HCT116 (cell line): ENCODE measurements at regions not wholly inside any gene's neighbourhood (a gene's known extent, or its start where the extent isn't known, plus 50 kb on each side); places are given as distances from the start of the nearest gene placed in this dataset.

Experiments
- ATAC-seq: fragments of 200-7000 bp; cut with Tn5 transposase; 2 replicates; pipeline ENCODE4 v1.9.1; 2020; ENCODE audit warnings: mild to moderate bottlenecking, moderate library complexity
- BruUV-seq: library from RNA; stranded (reverse); fragments of 400-500 nt; replicated peaks from 2 replicates; lab custom pipeline; 2021; lab: Mats Ljungman, UMichigan
- CTCF ChIA-PET: fragments of 300-600 bp; sonication (Branson Sonifier 250); formaldehyde crosslinking; loops from one replicate; lab custom pipeline; 2021; ENCODE audit warnings: antibody characterized with exemption; lab: Charles Lee
- POLR2A ChIA-PET: fragments of 300-600, 350-600 bp; sonication (Branson Sonifier 250); formaldehyde crosslinking; loops from one replicate; lab custom pipeline; 2021; ENCODE audit warnings: antibody characterized with exemption; lab: Charles Lee
- RAD21 ChIA-PET, 2 experiments: fragments of 300-600 bp; sonication (Branson Sonifier 250); formaldehyde crosslinking; loops; one replicate each; lab custom pipeline; 2023; ENCODE audit warnings: low total read pairs in 2 of 2; ENCODE audit not compliant: uncharacterized antibody in 2 of 2, unreplicated experiment in 2 of 2, low non-redundant PET in 1 of 2; lab: Charles Lee
- DNase-seq: peaks from one replicate; pipeline ENCODE4 v3.0.0-alpha.2; 2010; ENCODE audit warnings: low read depth, low spot score
- H2AFZ ChIP-seq: fragments of 200-600 bp; shearing (Covaris generic), sonication (generic); 2 replicates; pipeline ENCODE4 v1.6.1; 2017; ENCODE audit warnings: low read depth, mixed run types, mixed read lengths, antibody characterized with exemption, low read length; ENCODE audit not compliant: poor library complexity, severe bottlenecking
- H3K27ac ChIP-seq: 2 replicates; pipeline ENCODE4 v1.5.1; 2012; ENCODE audit warnings: low read depth, low read length
- H3K27me3 ChIP-seq: fragments of 200-600 bp; sonication (generic); 2 replicates; pipeline ENCODE4 v1.6.1; 2016; ENCODE audit warnings: mixed run types, low read length, mixed read lengths; ENCODE audit not compliant: insufficient read depth
- H3K36me3 ChIP-seq, 2 experiments: fragments of 200-500 bp in 1 of 2; fragments of 200-600 bp in 1 of 2; sonication (Bioruptor generic) in 1 of 2; sonication (generic) in 1 of 2; 2 replicates each; pipeline versions ENCODE4 v1.5.1 to v1.6.1; 2014 to 2016; ENCODE audit warnings: low read length in 2 of 2, inconsistent platforms in 1 of 2, mixed read lengths in 1 of 2, mixed run types in 1 of 2; ENCODE audit not compliant: insufficient read depth in 2 of 2, control insufficient read depth in 1 of 2
- H3K4me1 ChIP-seq, 2 experiments: fragments of 200-600 bp in 1 of 2; sonication (generic) in 1 of 2; 2 replicates each; pipeline versions ENCODE4 v1.5.1 to v1.6.1; 2012 to 2017; ENCODE audit warnings: low read length in 2 of 2, inconsistent platforms in 1 of 2, mild to moderate bottlenecking in 1 of 2, mixed read lengths in 1 of 2, mixed run types in 1 of 2, moderate library complexity in 1 of 2; ENCODE audit not compliant: insufficient read depth in 2 of 2, control insufficient read depth in 1 of 2
- H3K4me2 ChIP-seq: fragments of 200-600 bp; sonication (generic); 2 replicates; pipeline ENCODE4 v1.6.1; 2017; ENCODE audit warnings: mixed run types, low read length, mixed read lengths
- H3K4me3 ChIP-seq, 2 experiments: fragments of 200-600 bp in 1 of 2; sonication (generic) in 1 of 2; replicated peaks in 1 of 2; 2 replicates each; pipeline ENCODE4 v1.5.1; 2011 to 2016; ENCODE audit warnings: low read length in 2 of 2, control low read depth in 1 of 2, low read depth in 1 of 2, mild to moderate bottlenecking in 1 of 2, mixed read lengths in 1 of 2, mixed run types in 1 of 2
- H3K79me2 ChIP-seq: fragments of 200-600 bp; sonication (generic); 2 replicates; pipeline ENCODE4 v1.6.1; 2017; ENCODE audit warnings: mild to moderate bottlenecking, mixed run types, low read length, moderate library complexity, mixed read lengths; ENCODE audit not compliant: insufficient read depth
- H3K9ac ChIP-seq: fragments of 200-600 bp; sonication (generic); 2 replicates; pipeline ENCODE4 v1.6.1; 2016; ENCODE audit warnings: low read length, mixed read lengths
- H3K9me2 ChIP-seq: fragments of 200-600 bp; sonication (generic), shearing (Covaris generic); 2 replicates; pipeline ENCODE4 v1.6.1; 2017; ENCODE audit warnings: mixed run types, mild to moderate bottlenecking, moderate library complexity; ENCODE audit not compliant: insufficient read depth
- H3K9me3 ChIP-seq, 2 experiments: fragments of 200-500 bp in 1 of 2; fragments of 200-600 bp in 1 of 2; sonication (Bioruptor generic) in 1 of 2; sonication (generic) in 1 of 2; 2 replicates each; pipeline ENCODE4 v1.6.1; 2014 to 2017; ENCODE audit warnings: low read length in 2 of 2, mixed read lengths in 2 of 2, inconsistent platforms in 1 of 2, low read depth in 1 of 2, mild to moderate bottlenecking in 1 of 2, mixed run types in 1 of 2, moderate library complexity in 1 of 2; ENCODE audit not compliant: control insufficient read depth in 1 of 2, insufficient read depth in 1 of 2
- H4K20me1 ChIP-seq: fragments of 200-600 bp; sonication (generic), shearing (Covaris generic); 2 replicates; pipeline ENCODE4 v1.6.1; 2017; ENCODE audit warnings: mixed run types, mild to moderate bottlenecking, moderate library complexity; ENCODE audit not compliant: insufficient read depth
- CTCF ChIP-seq, 3 experiments: fragments of 200-600 bp in 1 of 3; sonication (generic) in 1 of 3; IDR thresholded peaks in 2 of 3; conservative IDR thresholded peaks in 1 of 3; 2 replicates each; pipeline ENCODE4 v1.5.1; 2012 to 2017; ENCODE audit warnings: low read depth in 2 of 3, low read length in 2 of 3, antibody characterized with exemption in 1 of 3, borderline replicate concordance in 1 of 3, control low read depth in 1 of 3, mild to moderate bottlenecking in 1 of 3, mixed read lengths in 1 of 3, mixed run types in 1 of 3, moderate library complexity in 1 of 3; ENCODE audit not compliant: insufficient read depth in 1 of 3
- EZH2phosphoT487 ChIP-seq: fragments of 200-600 bp; IDR thresholded peaks from 2 replicates; pipeline ENCODE4 v1.6.1; 2018; ENCODE audit warnings: antibody characterized with exemption, borderline replicate concordance
- RAD21 ChIP-seq: IDR thresholded peaks from 2 replicates; pipeline ENCODE4 v1.6.1; 2012; ENCODE audit warnings: low read depth, mild to moderate bottlenecking
- SP1 ChIP-seq: IDR thresholded peaks from 2 replicates; pipeline ENCODE4 v1.6.1; 2012; ENCODE audit warnings: low read depth
- SRF ChIP-seq: IDR thresholded peaks from 2 replicates; pipeline ENCODE4 v1.6.1; 2012; ENCODE audit warnings: low read depth
- ZBTB33 ChIP-seq: IDR thresholded peaks from 2 replicates; pipeline ENCODE4 v1.6.1; 2011; ENCODE audit warnings: mild to moderate bottlenecking, low read length, moderate library complexity; ENCODE audit not compliant: insufficient replicate concordance; ENCODE audit errors: extremely low read depth
- intact Hi-C: fragments of 100-400 bp; cut with micrococcal nuclease; formaldehyde crosslinking; loops from 2 replicates; pipeline ENCODE4 v1.10.0; 2022

GRCh38 chr11:109993786-109994185, 99.4 kb upstream of the ZC3H12C start:
- H2AFZ ChIP-seq, result no peak overlapping the region
- RAD21 ChIA-PET, result no interaction called here
- no peak overlapping the region for H3K4me3 ChIP-seq
- H3K36me3 ChIP-seq, result no peaks in the 10 kb centered on the region
- no peaks in the 10 kb centered on the region for H3K4me1 ChIP-seq
- no peaks in the 10 kb centered on the region; the same call in 1 of the 2 replicates for H3K9me2 ChIP-seq
- BruUV-seq, result no TSS peak
- H4K20me1 ChIP-seq, result no peaks in the 10 kb centered on the region
- TF ChIP-seq SRF, result no peak
- TF ChIP-seq SP1, result no peak
- TF ChIP-seq RAD21, result no peak
- TF ChIP-seq EZH2phosphoT487, result no peak
- TF ChIP-seq ZBTB33, result no peak
- DNase-seq (no peak), ATAC-seq (no peak)
- H3K27me3 ChIP-seq, result no peaks in the 10 kb centered on the region
- CTCF ChIA-PET, result no interaction called here
- H3K9ac ChIP-seq, result no peak overlapping the region
- POLR2A ChIA-PET, result no interaction called here
- no peaks in the 10 kb centered on the region for H3K79me2 ChIP-seq
- H3K4me2 ChIP-seq, result no peak overlapping the region
- no peak overlapping the region for H3K27ac ChIP-seq
- intact Hi-C loops, result no loop called here
- H3K9me3 ChIP-seq, result no peaks in the 10 kb centered on the region

DNA sequence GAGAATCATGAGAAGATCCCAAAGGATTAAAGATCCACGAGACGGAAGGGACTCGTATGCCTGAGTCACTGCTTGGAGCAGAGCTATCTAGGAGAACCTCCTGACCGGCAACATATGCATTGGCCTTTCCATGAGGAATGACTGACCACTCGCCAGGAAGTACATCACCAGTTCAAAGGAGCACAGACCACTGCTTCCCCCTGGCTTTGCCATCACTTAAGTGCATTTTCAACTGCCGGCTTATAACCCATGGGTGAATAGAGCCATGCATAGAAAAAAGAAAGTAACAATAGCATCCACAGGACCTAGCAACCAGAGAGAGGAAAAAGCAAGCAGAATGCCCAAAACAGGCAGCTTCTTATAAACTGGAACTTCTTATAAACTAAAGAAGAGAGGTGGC, 98.3 kb upstream of the ZC3H12C start:
- CTCF ChIA-PET, result no interaction called here
- H3K4me1 ChIP-seq, result peaks cover 0 to 5% of the 10 kb centered on the region in 2 experiments; a peak in 2 of 4 replicates
- ATAC-seq (no peak), DNase-seq (no peak)
- intact Hi-C loops, result no loop called here
- H3K36me3 ChIP-seq, result no peaks in the 10 kb centered on the region
- no peak overlapping the region for H2AFZ ChIP-seq
- no peaks in the 10 kb centered on the region for H4K20me1 ChIP-seq
- H3K4me2 ChIP-seq, result no peak overlapping the region
- H3K27ac ChIP-seq, result no peak overlapping the region
- no peaks in the 10 kb centered on the region; the same call in 1 of the 2 replicates for H3K9me2 ChIP-seq
- no peaks in the 10 kb centered on the region for H3K79me2 ChIP-seq
- H3K27me3 ChIP-seq, result no peaks in the 10 kb centered on the region
- no TSS peak for BruUV-seq
- H3K4me3 ChIP-seq, result no peak overlapping the region
- H3K9me3 ChIP-seq, result no peaks in the 10 kb centered on the region
- RAD21 ChIA-PET, result no interaction called here
- POLR2A ChIA-PET, result no interaction called here
- H3K9ac ChIP-seq, result no peak overlapping the region
- no peak for TF ChIP-seq CTCF (IDR thresholded peaks at IDR 0.05 in 2 of 3, conservative IDR thresholded peaks at IDR 0.05 in 1 of 3; ENCODE audit: borderline replicate concordance in 1 of 3, insufficient read depth in 1 of 3, low read depth in 2 of 3, low read length in 2 of 3)
- TF ChIP-seq, all 23 proteins: peak for 0
